HepG2 (cell line): ENCODE measurements at regions not wholly inside any gene's neighbourhood (a gene's known extent, or its start where the extent isn't known, plus 50 kb on each side); places are given as distances from the start of the nearest gene placed in this dataset.

ENCODE experiments used
- ARNT2 ChIP-seq: sonication (generic); formaldehyde crosslinking; IDR thresholded peaks from 2 replicates; pipeline ENCODE4 v1.8.0; 2022; ENCODE audit warnings: mild to moderate bottlenecking, low read depth, missing genetic modification reagents, moderate library complexity
- ASH2L ChIP-seq: fragments of 300-600, 200-600 bp; sonication (generic); IDR thresholded peaks from 2 replicates; pipeline ENCODE4 v1.7.0; 2017; ENCODE audit warnings: low read depth, mild to moderate bottlenecking, moderate library complexity, mixed read lengths, low read length; ENCODE audit not compliant: insufficient read length
- ETV5 ChIP-seq: IDR thresholded peaks from 2 replicates; pipeline ENCODE4 v1.6.1; 2018; ENCODE audit warnings: missing biosample characterization, missing genetic modification reagents, inconsistent platforms, borderline replicate concordance
- KAT8 ChIP-seq: IDR thresholded peaks from 2 replicates; pipeline ENCODE4 v1.6.1; 2016; ENCODE audit warnings: missing genetic modification reagents, missing compliant biosample characterization
- NR2C2 ChIP-seq: sonication (generic); formaldehyde crosslinking; IDR thresholded peaks from 2 replicates; pipeline ENCODE4 v1.4.0; 2020; ENCODE audit warnings: missing genetic modification reagents, mild to moderate bottlenecking, moderate library complexity, borderline replicate concordance
- RFX1 ChIP-seq: fragments of 450-650 bp; IDR thresholded peaks from 2 replicates; pipeline ENCODE4 v1.6.1; 2017
- RFXANK ChIP-seq: IDR thresholded peaks from 2 replicates; pipeline ENCODE4 v1.6.1; 2016
- RXRA ChIP-seq: sonication (generic); formaldehyde crosslinking; IDR thresholded peaks from 2 replicates; pipeline ENCODE4 v1.5.1; 2020; ENCODE audit warnings: missing genetic modification reagents
- SAP130 ChIP-seq: IDR thresholded peaks from 2 replicates; pipeline ENCODE4 v1.6.1; 2016; ENCODE audit warnings: low read depth
- SRY ChIP-seq: sonication (generic); formaldehyde crosslinking; IDR thresholded peaks from 2 replicates; pipeline ENCODE4 v1.8.0; 2022; ENCODE audit warnings: mild to moderate bottlenecking, missing genetic modification reagents
- THAP11 ChIP-seq: IDR thresholded peaks from 2 replicates; pipeline ENCODE4 v1.6.1; 2016; ENCODE audit warnings: missing biosample characterization, missing genetic modification reagents
- ZNF17 ChIP-seq: sonication (generic); formaldehyde crosslinking; IDR thresholded peaks from 2 replicates; pipeline ENCODE4 v1.5.0; 2020; ENCODE audit warnings: mild to moderate bottlenecking, missing genetic modification reagents
- ZNF292 ChIP-seq: sonication (generic); formaldehyde crosslinking; IDR thresholded peaks from 2 replicates; pipeline ENCODE4 v1.8.1; 2022; ENCODE audit warnings: mild to moderate bottlenecking, low read depth, missing genetic modification reagents, borderline replicate concordance
- ZNF430 ChIP-seq: sonication (generic); formaldehyde crosslinking; IDR thresholded peaks from 2 replicates; pipeline ENCODE4 v1.9.0; 2021; ENCODE audit warnings: mild to moderate bottlenecking, missing genetic modification reagents
- TF ChIP-seq, protein P1 (sequence below): sonication (generic); formaldehyde crosslinking; IDR thresholded peaks from 2 replicates; pipeline ENCODE4 v1.8.0; 2022; ENCODE audit warnings: mild to moderate bottlenecking, missing genetic modification reagents, borderline replicate concordance
- TF ChIP-seq, protein P2 (sequence below): sonication (generic); formaldehyde crosslinking; IDR thresholded peaks from 2 replicates; pipeline ENCODE4 v1.5.0; 2020; ENCODE audit warnings: mild to moderate bottlenecking, missing genetic modification reagents, moderate library complexity
- TF ChIP-seq, protein P3 (sequence below): sonication (generic); formaldehyde crosslinking; IDR thresholded peaks from 2 replicates; pipeline ENCODE4 v1.4.0; 2020; ENCODE audit warnings: missing genetic modification reagents, borderline replicate concordance
- TF ChIP-seq, protein P4 (sequence below): sonication (generic); formaldehyde crosslinking; IDR thresholded peaks from 2 replicates; pipeline ENCODE4 v1.5.0; 2020; ENCODE audit warnings: mild to moderate bottlenecking, missing genetic modification reagents

GRCh38 chr20:50273601-50274491 lies 83.2 kb downstream of the CEBPB start (continued):
- TF ChIP-seq, protein P1, sequence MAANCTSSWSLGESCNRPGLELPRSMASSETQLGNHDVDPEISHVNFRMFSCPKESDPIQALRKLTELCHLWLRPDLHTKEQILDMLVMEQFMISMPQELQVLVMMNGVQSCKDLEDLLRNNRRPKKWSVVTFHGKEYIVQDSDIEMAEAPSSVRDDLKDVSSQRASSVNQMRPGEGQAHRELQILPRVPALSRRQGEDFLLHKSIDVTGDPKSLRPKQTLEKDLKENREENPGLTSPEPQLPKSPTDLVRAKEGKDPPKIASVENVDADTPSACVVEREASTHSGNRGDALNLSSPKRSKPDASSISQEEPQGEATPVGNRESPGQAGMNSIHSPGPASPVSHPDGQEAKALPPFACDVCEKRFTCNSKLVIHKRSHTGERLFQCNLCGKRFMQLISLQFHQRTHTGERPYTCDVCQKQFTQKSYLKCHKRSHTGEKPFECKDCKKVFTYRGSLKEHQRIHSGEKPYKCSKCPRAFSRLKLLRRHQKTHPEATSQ, result no peak
- TF ChIP-seq THAP11 (CRISPR knock-in tag), result 0 out of 2 replicates have a peak, but pooled peaks have one; percentile 34
- no peak for TF ChIP-seq SRY (CRISPR knock-in tag)
- TF ChIP-seq RFX1, result no peak
- TF ChIP-seq RFXANK (CRISPR knock-in tag), result no peak
- peak; percentile 38; the same call in 1 of the 2 replicates for TF ChIP-seq KAT8
- TF ChIP-seq SAP130, result peak; percentile 32; the same call in 1 of the 2 replicates
- TF ChIP-seq ZNF17 (CRISPR knock-in tag), result no peak
- TF ChIP-seq, protein P2, sequence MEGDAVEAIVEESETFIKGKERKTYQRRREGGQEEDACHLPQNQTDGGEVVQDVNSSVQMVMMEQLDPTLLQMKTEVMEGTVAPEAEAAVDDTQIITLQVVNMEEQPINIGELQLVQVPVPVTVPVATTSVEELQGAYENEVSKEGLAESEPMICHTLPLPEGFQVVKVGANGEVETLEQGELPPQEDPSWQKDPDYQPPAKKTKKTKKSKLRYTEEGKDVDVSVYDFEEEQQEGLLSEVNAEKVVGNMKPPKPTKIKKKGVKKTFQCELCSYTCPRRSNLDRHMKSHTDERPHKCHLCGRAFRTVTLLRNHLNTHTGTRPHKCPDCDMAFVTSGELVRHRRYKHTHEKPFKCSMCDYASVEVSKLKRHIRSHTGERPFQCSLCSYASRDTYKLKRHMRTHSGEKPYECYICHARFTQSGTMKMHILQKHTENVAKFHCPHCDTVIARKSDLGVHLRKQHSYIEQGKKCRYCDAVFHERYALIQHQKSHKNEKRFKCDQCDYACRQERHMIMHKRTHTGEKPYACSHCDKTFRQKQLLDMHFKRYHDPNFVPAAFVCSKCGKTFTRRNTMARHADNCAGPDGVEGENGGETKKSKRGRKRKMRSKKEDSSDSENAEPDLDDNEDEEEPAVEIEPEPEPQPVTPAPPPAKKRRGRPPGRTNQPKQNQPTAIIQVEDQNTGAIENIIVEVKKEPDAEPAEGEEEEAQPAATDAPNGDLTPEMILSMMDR, result peak; percentile 45; the same call in 1 of the 2 replicates
- TF ChIP-seq ASH2L, result peak; percentile 6
- peak; percentile 45; the same call in 1 of the 2 replicates for TF ChIP-seq NR2C2
- TF ChIP-seq, protein P3, sequence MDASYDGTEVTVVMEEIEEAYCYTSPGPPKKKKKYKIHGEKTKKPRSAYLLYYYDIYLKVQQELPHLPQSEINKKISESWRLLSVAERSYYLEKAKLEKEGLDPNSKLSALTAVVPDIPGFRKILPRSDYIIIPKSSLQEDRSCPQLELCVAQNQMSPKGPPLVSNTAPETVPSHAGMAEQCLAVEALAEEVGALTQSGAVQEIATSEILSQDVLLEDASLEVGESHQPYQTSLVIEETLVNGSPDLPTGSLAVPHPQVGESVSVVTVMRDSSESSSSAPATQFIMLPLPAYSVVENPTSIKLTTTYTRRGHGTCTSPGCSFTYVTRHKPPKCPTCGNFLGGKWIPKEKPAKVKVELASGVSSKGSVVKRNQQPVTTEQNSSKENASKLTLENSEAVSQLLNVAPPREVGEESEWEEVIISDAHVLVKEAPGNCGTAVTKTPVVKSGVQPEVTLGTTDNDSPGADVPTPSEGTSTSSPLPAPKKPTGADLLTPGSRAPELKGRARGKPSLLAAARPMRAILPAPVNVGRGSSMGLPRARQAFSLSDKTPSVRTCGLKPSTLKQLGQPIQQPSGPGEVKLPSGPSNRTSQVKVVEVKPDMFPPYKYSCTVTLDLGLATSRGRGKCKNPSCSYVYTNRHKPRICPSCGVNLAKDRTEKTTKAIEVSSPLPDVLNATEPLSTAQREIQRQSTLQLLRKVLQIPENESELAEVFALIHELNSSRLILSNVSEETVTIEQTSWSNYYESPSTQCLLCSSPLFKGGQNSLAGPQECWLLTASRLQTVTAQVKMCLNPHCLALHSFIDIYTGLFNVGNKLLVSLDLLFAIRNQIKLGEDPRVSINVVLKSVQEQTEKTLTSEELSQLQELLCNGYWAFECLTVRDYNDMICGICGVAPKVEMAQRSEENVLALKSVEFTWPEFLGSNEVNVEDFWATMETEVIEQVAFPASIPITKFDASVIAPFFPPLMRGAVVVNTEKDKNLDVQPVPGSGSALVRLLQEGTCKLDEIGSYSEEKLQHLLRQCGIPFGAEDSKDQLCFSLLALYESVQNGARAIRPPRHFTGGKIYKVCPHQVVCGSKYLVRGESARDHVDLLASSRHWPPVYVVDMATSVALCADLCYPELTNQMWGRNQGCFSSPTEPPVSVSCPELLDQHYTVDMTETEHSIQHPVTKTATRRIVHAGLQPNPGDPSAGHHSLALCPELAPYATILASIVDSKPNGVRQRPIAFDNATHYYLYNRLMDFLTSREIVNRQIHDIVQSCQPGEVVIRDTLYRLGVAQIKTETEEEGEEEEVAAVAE, result no peak
- 0 out of 2 replicates have a peak, but pooled peaks have one; percentile 1 for TF ChIP-seq ZNF430
- TF ChIP-seq, protein P4, sequence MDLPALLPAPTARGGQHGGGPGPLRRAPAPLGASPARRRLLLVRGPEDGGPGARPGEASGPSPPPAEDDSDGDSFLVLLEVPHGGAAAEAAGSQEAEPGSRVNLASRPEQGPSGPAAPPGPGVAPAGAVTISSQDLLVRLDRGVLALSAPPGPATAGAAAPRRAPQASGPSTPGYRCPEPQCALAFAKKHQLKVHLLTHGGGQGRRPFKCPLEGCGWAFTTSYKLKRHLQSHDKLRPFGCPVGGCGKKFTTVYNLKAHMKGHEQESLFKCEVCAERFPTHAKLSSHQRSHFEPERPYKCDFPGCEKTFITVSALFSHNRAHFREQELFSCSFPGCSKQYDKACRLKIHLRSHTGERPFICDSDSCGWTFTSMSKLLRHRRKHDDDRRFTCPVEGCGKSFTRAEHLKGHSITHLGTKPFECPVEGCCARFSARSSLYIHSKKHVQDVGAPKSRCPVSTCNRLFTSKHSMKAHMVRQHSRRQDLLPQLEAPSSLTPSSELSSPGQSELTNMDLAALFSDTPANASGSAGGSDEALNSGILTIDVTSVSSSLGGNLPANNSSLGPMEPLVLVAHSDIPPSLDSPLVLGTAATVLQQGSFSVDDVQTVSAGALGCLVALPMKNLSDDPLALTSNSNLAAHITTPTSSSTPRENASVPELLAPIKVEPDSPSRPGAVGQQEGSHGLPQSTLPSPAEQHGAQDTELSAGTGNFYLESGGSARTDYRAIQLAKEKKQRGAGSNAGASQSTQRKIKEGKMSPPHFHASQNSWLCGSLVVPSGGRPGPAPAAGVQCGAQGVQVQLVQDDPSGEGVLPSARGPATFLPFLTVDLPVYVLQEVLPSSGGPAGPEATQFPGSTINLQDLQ (CRISPR knock-in tag), result no peak
- TF ChIP-seq ZNF292 (CRISPR knock-in tag), result peak; percentile 66
- 0 out of 2 replicates have a peak, but pooled peaks have one; percentile 17 for TF ChIP-seq RXRA
- TF ChIP-seq ETV5, result 0 out of 2 replicates have a peak, but pooled peaks have one; percentile 27
- peak; percentile 57; the same call in 1 of the 2 replicates for TF ChIP-seq ARNT2 (CRISPR knock-in tag)
